Upper lobe of right lung (tissue), 1 donor: ENCODE measurements at regions not wholly inside any gene's neighbourhood (a gene's known extent, or its start where the extent isn't known, plus 50 kb on each side); places are given as distances from the start of the nearest gene placed in this dataset.

Source experiments
- ATAC-seq: fragments of 200-7000 bp; cut with Tn5 transposase; one replicate; pipeline ENCODE4 v1.9.1; 2020; ENCODE audit warnings: mild to moderate bottlenecking, moderate library complexity
- DNase-seq: peaks from one replicate; pipeline ENCODE4 v3.0.0-alpha.2; 2020
- H3K27ac ChIP-seq: fragments of 200-600 bp; one replicate; pipeline ENCODE4 v1.8.0; 2022
- H3K27me3 ChIP-seq: fragments of 200-600 bp; one replicate; pipeline ENCODE4 v1.8.0; 2022; ENCODE audit warnings: mild to moderate bottlenecking
- H3K36me3 ChIP-seq: fragments of 200-600 bp; one replicate; pipeline ENCODE4 v1.8.0; 2022
- H3K4me1 ChIP-seq: fragments of 200-600 bp; one replicate; pipeline ENCODE4 v1.8.0; 2022
- H3K4me3 ChIP-seq: fragments of 200-600 bp; one replicate; pipeline ENCODE4 v1.8.0; 2022; ENCODE audit warnings: mild to moderate bottlenecking
- H3K9me3 ChIP-seq: fragments of 200-600 bp; one replicate; pipeline ENCODE4 v1.8.0; 2022
- intact Hi-C: fragments of 100-400 bp; cut with DNase I; formaldehyde crosslinking; loops from one replicate; pipeline ENCODE4 v1.11.0; 2022
- TF ChIP-seq, protein P1 (sequence below): fragments of 200-600 bp; IDR thresholded peaks from one replicate; pipeline ENCODE4 v1.8.0; 2022; ENCODE audit warnings: antibody characterized with exemption
- donor health status: DM: no; HTN: yes; CAD: no; lungs with severe emphysema.

DNA sequence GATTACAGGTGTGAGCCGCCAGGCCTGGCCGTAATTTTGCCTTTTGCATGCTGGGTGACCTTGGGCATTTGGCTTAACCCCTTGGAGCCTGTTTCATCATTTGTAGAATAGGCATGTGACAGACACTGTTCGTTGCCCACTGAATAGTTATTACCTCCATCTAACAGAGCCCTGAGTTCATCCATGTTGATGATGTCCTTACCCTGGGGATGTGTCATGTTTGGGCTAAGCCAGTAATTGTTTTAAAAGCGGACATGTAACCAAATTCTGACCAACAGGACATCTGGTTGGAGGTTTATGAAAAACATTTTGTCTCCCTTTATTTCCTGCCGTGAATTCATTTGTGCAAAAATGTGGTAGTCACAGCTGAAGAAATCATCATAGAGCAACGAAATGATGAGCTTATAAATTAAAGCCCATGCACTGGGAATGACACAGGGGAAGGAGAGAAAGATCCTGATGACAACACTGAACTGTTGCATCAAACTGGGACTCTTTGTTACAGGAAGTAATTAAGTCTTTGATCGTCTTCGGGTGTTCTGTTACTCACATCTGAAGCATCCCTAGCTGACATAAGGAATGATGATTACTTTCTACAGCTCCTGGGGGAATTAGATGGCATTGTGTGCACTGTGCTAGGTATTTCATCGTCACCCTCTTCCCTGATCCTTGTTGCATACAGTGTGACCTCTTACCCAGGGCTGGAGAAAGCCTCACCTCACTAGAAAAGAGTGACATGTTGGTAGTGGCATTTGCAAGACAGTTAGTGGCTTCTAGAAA is 117.8 kb downstream of the FGF18 start:
- no peak for ATAC-seq
- Histone ChIP-seq H3K4me1 (no peaks in the 10 kb centered on the region), H3K36me3 (no peaks in the 10 kb centered on the region), H3K9me3 (no peaks in the 10 kb centered on the region), H3K27ac (no peak overlapping the region), H3K27me3 (no peaks in the 10 kb centered on the region), H3K4me3 (no peak overlapping the region)
- intact Hi-C loops = no loop called here
- DNase-seq = no peak
- TF ChIP-seq, protein P1, sequence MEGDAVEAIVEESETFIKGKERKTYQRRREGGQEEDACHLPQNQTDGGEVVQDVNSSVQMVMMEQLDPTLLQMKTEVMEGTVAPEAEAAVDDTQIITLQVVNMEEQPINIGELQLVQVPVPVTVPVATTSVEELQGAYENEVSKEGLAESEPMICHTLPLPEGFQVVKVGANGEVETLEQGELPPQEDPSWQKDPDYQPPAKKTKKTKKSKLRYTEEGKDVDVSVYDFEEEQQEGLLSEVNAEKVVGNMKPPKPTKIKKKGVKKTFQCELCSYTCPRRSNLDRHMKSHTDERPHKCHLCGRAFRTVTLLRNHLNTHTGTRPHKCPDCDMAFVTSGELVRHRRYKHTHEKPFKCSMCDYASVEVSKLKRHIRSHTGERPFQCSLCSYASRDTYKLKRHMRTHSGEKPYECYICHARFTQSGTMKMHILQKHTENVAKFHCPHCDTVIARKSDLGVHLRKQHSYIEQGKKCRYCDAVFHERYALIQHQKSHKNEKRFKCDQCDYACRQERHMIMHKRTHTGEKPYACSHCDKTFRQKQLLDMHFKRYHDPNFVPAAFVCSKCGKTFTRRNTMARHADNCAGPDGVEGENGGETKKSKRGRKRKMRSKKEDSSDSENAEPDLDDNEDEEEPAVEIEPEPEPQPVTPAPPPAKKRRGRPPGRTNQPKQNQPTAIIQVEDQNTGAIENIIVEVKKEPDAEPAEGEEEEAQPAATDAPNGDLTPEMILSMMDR = no peak

GRCh38 chr5:171537923-171538537 is 118.6 kb downstream of the FGF18 start:
- TF ChIP-seq, protein P1 = no peak
- H3K4me3 ChIP-seq = no peak overlapping the region
- ATAC-seq = no peak
- no peak for DNase-seq
- H3K4me1 ChIP-seq = no peaks in the 10 kb centered on the region
- intact Hi-C loops = no loop called here
- no peaks in the 10 kb centered on the region for H3K27me3 ChIP-seq
- H3K36me3 ChIP-seq = no peaks in the 10 kb centered on the region
- H3K27ac ChIP-seq = no peak overlapping the region
- H3K9me3 ChIP-seq = no peaks in the 10 kb centered on the region

GRCh38 chr5:171538681-171539080 is 119.2 kb downstream of the FGF18 start:
- H3K4me1 ChIP-seq = no peaks in the 10 kb centered on the region
- H3K27me3 ChIP-seq = no peaks in the 10 kb centered on the region
- H3K27ac ChIP-seq = no peak overlapping the region
- DNase-seq (no peak), ATAC-seq (no peak)
- no peaks in the 10 kb centered on the region for H3K9me3 ChIP-seq
- no peak overlapping the region for H3K4me3 ChIP-seq
- no peaks in the 10 kb centered on the region for H3K36me3 ChIP-seq
- intact Hi-C loops = no loop called here
- TF ChIP-seq, protein P1 = no peak

DNA sequence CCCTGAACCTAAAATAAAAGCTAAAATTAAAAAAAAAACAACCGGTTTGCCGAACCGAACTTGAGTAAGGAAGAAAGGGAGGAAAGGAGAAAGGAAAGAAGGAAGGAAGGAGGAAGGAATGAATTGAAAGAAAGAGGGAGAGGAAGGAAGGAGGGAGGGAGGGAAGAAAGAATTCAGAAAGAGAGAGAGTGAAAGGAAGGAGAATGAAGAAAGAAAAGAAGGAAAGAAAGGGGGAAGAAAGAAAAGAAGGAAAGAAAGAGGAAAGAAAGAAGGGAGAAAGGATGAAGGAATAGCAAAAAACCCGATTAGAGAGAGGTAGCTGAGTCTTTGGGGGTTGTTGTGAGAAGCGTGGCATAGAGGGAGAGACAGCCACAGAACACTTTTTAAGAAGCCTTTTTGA is 121.4 kb downstream of the FGF18 start:
- no peak overlapping the region for H3K27ac ChIP-seq
- no peak overlapping the region for H3K4me3 ChIP-seq
- ATAC-seq (no peak), DNase-seq (no peak)
- H3K36me3 ChIP-seq = no peaks in the 10 kb centered on the region
- H3K27me3 ChIP-seq = no peaks in the 10 kb centered on the region
- H3K9me3 ChIP-seq = no peaks in the 10 kb centered on the region
- TF ChIP-seq, protein P1 = no peak
- H3K4me1 ChIP-seq = no peaks in the 10 kb centered on the region
- intact Hi-C loops = no loop called here

GRCh38 chr5:171541341-171541776 is 121.9 kb downstream of the FGF18 start:
- H3K27ac ChIP-seq = no peak overlapping the region
- ATAC-seq = no peak
- DNase-seq = no peak
- H3K4me3 ChIP-seq = no peak overlapping the region
- no peaks in the 10 kb centered on the region for H3K27me3 ChIP-seq
- H3K4me1 ChIP-seq = no peaks in the 10 kb centered on the region
- intact Hi-C loops = no loop called here
- TF ChIP-seq, protein P1 = no peak
- no peaks in the 10 kb centered on the region for H3K36me3 ChIP-seq
- no peaks in the 10 kb centered on the region for H3K9me3 ChIP-seq
